IPS-15b (cell line): ENCODE measurements at regions not wholly inside any gene's neighbourhood (a gene's known extent, or its start where the extent isn't known, plus 50 kb on each side); places are given as distances from the start of the nearest gene placed in this dataset.
"Not testable (repeated sequence)": the region's sequence is repeated elsewhere in the genome, so short reads cannot be mapped to it uniquely, and the experiment has no call there.

Experiments used
- H3K27me3 ChIP-seq: one replicate; pipeline ENCODE4 v1.6.1; 2013; ENCODE audit warnings: low read length; ENCODE audit not compliant: control insufficient read depth, insufficient read depth
- H3K36me3 ChIP-seq: one replicate; pipeline ENCODE4 v1.6.1; 2013; ENCODE audit warnings: low read length; ENCODE audit not compliant: control insufficient read depth, insufficient read depth
- H3K4me1 ChIP-seq: one replicate; pipeline ENCODE4 v1.6.1; 2013; ENCODE audit warnings: mild to moderate bottlenecking, low read length; ENCODE audit not compliant: control insufficient read depth, insufficient read depth
- H3K4me3 ChIP-seq: one replicate; pipeline ENCODE4 v1.5.1; 2013; ENCODE audit warnings: low read depth, low read length
- H3K9ac ChIP-seq: one replicate; pipeline ENCODE4 v1.6.1; 2013; ENCODE audit warnings: low read depth, mild to moderate bottlenecking, low read length
- H3K9me3 ChIP-seq: one replicate; pipeline ENCODE4 v1.6.1; 2013; ENCODE audit warnings: mild to moderate bottlenecking, low read length; ENCODE audit not compliant: control insufficient read depth, insufficient read depth

GRCh38 chr5:6076341-6077239 lies 301.8 kb downstream of the MED10 start:
- Histone ChIP-seq H3K4me1 (no peaks in the 10 kb centered on the region), H3K27me3 (no peaks in the 10 kb centered on the region), H3K9ac (no peak overlapping the region)

GRCh38 chr5:6072488-6072887 lies 305.9 kb downstream of the MED10 start:
- H3K27me3 ChIP-seq, H3K9ac ChIP-seq, H3K9me3 ChIP-seq, H3K4me3 ChIP-seq, H3K36me3 ChIP-seq: not testable (repeated sequence)
- peaks cover 12% of the 10 kb centered on the region for H3K4me1 ChIP-seq

More at GRCh38 chr5:6076341-6077239, 301.8 kb downstream of the MED10 start:
- H3K36me3 ChIP-seq: no peaks in the 10 kb centered on the region
- no peak overlapping the region for H3K4me3 ChIP-seq
- no peaks in the 10 kb centered on the region for H3K9me3 ChIP-seq

GRCh38 chr5:6069496-6070185 lies 308.7 kb downstream of the MED10 start:
- H3K27me3 ChIP-seq: no peaks in the 10 kb centered on the region
- H3K36me3 ChIP-seq: no peaks in the 10 kb centered on the region
- peaks cover 4% of the 10 kb centered on the region for H3K9me3 ChIP-seq
- no peak overlapping the region for H3K4me3 ChIP-seq
- no peak overlapping the region for H3K9ac ChIP-seq
- H3K4me1 ChIP-seq: peaks cover 12% of the 10 kb centered on the region

GRCh38 chr5:6066016-6066415 lies 312.3 kb downstream of the MED10 start:
- no peak overlapping the region for H3K4me3 ChIP-seq
- no peaks in the 10 kb centered on the region for H3K27me3 ChIP-seq
- H3K9ac ChIP-seq: no peak overlapping the region
- H3K9me3 ChIP-seq: peaks cover 4% of the 10 kb centered on the region
- H3K36me3 ChIP-seq: no peaks in the 10 kb centered on the region
- H3K4me1 ChIP-seq: peaks cover 12% of the 10 kb centered on the region

- H3K27me3 ChIP-seq: no peaks in the 10 kb centered on the region
- no peaks in the 10 kb centered on the region for H3K9me3 ChIP-seq
- H3K36me3 ChIP-seq: no peaks in the 10 kb centered on the region
- H3K4me1 ChIP-seq: peaks cover 3% of the 10 kb centered on the region
- H3K4me3 ChIP-seq: no peak overlapping the region
- no peak overlapping the region for H3K9ac ChIP-seq
Observed at GRCh38 chr5:6059137-6059800, 319.1 kb downstream of the MED10 start.

- Histone ChIP-seq H3K27me3 (no peaks in the 10 kb centered on the region), H3K36me3 (no peaks in the 10 kb centered on the region), H3K4me3 (no peak overlapping the region), H3K9ac (no peak overlapping the region), H3K9me3 (no peaks in the 10 kb centered on the region), H3K4me1 (peaks cover 3% of the 10 kb centered on the region)
Observed at GRCh38 chr5:6058055-6058715, 320.2 kb downstream of the MED10 start.

GRCh38 chr5:6056280-6056679 lies 322.1 kb downstream of the MED10 start:
- Histone ChIP-seq H3K9me3 (no peaks in the 10 kb centered on the region), H3K4me1 (peaks cover 3% of the 10 kb centered on the region), H3K4me3 (no peak overlapping the region), H3K9ac (no peak overlapping the region), H3K27me3 (no peaks in the 10 kb centered on the region), H3K36me3 (no peaks in the 10 kb centered on the region)

GRCh38 chr5:6049662-6050061 lies 328.7 kb downstream of the MED10 start:
- H3K4me3 ChIP-seq: no peak overlapping the region
- no peaks in the 10 kb centered on the region for H3K4me1 ChIP-seq
- H3K9me3 ChIP-seq: no peaks in the 10 kb centered on the region
- H3K36me3 ChIP-seq: no peaks in the 10 kb centered on the region
- no peaks in the 10 kb centered on the region for H3K27me3 ChIP-seq
- no peak overlapping the region for H3K9ac ChIP-seq

- Histone ChIP-seq H3K27me3 (no peaks in the 10 kb centered on the region), H3K36me3 (no peaks in the 10 kb centered on the region), H3K4me1 (no peaks in the 10 kb centered on the region), H3K4me3 (no peak overlapping the region), H3K9ac (no peak overlapping the region), H3K9me3 (no peaks in the 10 kb centered on the region)
Observed at GRCh38 chr5:6048746-6049145, 329.6 kb downstream of the MED10 start.

GRCh38 chr5:6046296-6046967 lies 331.9 kb downstream of the MED10 start:
- Histone ChIP-seq H3K4me1 (no peaks in the 10 kb centered on the region), H3K36me3 (no peaks in the 10 kb centered on the region), H3K27me3 (no peaks in the 10 kb centered on the region), H3K9ac (no peak overlapping the region), H3K4me3 (no peak overlapping the region), H3K9me3 (no peaks in the 10 kb centered on the region)
